Activated CD8-positive, alpha-beta memory T cell treated with anti-CD3 and anti-CD28 coated beads for 1 hour (primary cell): ENCODE measurements at regions not wholly inside any gene's neighbourhood (a gene's known extent, or its start where the extent isn't known, plus 50 kb on each side); places are given as distances from the start of the nearest gene placed in this dataset.
"Not testable (repeated sequence)": the region's sequence is repeated elsewhere in the genome, so short reads cannot be mapped to it uniquely, and the experiment has no call there.

Source experiments
- DNase-seq, 2 donors: peaks; one replicate each; pipeline ENCODE4 v3.0.0-alpha.2; 2020; ENCODE audit warnings: low read depth in 1 of 2; ENCODE audit errors: extremely low read depth in 1 of 2

DNA sequence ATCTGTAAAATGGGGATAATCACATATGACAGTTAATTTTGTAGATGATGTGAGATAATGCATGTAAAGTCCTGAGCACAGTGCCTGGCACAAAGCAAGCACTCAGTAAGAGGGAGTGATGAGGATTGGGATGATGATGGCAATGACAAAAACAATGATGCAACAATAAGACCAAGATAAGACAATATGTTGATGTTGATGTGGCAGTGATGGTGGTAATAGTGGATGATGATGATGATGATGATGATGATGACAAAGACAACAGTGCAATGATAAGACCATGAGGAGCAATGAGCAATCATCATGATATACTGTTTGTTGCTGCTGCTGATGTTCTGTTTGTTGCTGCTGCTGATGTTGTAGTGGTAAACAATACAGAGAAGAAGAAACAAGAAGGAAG is 344.1 kb downstream of the NPIPA8 start:
- DNase-seq, result no peak

DNA sequence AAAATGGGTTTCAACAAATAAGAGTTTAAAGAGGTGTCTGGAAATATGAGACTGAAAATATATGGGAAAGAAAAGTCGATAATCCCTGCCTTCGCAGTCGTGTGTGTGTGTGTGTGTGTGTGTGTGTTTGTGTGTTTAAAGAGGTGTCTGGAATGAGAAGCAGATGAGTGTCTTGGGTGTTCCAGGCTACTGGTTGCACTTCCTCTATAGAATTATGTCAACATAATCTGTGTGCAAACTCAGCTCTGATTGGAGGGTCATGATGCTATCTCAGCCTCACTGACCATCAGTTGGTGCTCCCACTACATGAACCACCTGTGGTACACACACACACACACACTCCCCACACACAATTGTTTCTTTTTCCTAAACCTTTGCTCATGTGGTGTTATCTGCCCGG is 347.3 kb downstream of the NPIPA8 start:
- DNase-seq, result no peak

DNA sequence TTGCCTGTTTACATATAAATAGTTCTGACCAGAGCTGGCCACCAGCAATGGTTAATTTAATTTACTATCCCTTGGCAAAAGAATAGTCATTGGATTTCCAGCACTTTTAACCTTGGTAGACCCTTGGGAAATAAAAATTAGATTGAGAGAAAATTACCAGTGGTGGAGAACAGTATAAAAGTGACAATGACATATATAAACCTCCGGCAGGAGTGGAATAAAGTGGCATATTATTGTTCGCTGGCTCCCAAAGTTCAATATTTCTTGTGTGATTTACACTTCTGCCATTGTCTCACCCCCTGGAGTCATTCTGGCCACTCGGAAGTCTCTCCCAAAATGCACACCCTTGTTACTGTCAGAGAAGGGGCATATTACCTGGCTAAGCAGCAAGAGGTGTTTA is 347.7 kb downstream of the NPIPA8 start:
- DNase-seq, result no peak

DNA sequence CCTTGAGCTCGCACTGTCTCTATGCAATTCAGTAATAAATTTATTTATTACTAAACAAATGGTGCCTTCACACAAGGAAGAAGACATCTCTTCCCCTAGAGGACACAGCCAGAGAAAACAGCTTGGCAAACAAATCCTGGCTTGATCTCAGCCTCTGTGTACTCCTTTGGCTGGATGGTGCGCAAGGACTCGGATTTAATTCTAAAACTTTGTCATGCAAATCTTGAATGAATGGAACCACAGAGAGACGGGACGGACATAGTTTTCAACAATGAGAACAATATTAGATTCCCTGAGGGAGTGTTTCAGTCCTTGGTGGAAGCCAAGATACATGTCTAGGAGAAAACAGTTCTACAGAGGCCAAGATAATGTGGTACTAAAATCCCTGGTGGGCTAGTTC is 349.5 kb downstream of the NPIPA8 start:
- DNase-seq, result no peak

DNA sequence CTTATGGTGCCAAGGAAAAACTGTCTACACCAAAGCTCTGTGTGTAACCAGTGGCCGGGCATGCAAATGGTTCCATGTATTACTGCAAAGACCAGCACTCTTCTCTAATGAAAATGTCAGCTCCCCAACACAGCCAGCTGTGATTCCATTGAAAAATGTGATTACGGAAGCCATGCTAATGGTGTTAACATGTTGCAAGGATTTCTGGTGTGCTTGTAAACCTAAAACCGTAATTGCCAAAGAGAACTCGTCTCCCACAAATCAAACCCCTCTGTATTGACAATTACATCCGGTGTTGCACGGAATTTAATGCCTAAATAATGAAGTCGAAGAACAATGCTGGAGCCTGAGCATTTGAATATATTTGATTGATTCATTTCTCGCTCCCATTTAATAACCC is 351.7 kb downstream of the NPIPA8 start:
- no peak for DNase-seq

DNA sequence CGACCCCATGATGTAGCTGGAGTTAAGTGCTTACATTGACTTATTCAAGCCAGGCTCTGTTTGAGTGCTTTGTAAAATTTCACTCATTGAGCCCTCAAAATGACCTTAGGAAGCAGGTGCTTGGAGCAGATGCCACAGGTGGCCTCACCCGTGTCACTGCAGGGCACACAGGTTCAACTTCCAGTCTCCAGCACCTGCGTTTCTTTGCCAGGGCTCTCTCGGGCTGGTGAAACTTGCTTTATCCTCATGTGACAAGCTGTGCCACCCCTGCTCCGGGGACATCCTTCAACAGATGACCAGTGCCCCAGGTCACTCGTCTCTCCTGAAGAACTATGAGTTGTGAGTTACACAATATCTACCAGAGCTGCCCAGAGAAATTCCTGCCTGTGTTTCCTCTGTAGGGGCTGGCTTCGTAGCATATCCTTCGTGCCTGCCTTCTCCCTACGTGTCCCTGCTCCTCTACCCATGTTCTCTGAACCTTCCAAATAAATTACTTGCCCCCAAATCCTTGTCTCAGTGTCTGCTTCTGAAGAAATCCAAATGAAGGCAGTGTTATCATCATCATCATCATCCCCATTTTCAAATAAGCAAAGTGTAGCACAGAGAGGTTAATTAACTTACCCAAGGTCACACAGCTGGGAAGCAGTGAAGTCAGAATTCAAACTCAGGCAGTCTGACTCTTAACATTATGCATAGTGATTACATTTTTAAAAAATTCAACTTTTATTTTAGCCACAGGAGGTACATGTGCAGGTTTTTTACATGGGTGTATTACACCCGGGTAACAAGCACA is 352.5 kb downstream of the NPIPA8 start:
- no peak for DNase-seq

DNA sequence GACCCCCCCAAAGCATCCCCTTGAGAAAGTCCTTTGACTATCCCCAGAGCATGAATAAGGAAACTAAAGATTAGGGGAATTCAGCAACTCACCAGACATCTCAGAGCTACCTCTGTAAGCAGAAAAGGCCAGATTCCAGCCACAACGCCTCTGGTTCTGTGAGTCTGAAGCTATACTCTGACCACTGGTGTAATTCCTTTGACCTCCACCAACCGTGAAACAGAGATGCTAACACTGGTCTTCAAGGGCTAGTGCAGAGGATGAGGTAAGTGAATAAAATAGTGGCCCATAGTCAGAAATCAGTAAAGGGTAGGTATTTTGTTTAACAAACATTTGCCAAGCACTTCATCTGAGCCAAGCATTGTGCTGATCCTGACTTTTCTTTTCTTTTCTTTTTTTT is 353.4 kb downstream of the NPIPA8 start:
- no peak for DNase-seq

DNA sequence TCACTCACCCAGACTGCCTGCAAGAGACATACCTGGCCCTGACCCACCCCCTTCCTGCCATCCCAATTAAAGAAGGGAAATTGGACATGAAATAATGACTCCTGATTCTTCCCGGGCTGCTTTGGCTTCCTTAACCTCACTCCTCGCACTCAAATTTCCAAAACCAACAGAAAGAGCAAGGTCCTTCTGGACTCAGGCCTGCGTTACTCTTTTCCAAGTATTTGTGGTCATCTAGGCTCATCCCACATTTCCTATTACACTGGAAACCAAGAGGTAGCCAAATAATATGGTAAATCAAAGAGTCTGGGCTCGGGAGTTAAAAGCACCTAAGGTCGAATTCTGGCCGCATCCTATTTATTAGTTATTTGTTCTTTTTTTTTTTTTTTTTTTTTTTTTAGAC is 359.3 kb downstream of the NPIPA8 start:
- DNase-seq, result no peak

DNA sequence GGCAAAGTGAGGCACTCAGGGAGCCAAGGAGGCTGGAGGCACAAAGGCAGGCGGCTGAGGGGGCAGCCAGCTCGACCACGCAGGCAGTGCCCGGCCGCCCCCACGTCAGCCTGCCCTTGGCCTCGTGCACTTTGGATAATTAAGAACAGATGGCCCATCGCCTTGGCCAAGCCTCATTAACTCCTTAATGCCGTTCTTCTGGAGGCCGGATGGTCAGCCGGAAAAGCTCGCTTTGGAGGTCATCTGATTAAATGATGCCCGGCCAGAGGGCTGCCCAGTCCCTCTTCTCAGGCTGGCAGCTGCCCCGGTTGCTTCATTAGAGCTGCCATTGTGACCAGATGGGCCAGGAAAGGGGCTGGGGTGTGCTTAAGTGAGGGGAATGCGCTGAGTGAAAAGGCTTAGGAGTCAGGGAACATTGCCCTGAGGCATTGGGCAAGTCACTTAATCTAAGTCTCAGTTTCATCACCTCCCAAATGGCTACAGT is 364.0 kb downstream of the NPIPA8 start:
- DNase-seq, result no peak

DNA sequence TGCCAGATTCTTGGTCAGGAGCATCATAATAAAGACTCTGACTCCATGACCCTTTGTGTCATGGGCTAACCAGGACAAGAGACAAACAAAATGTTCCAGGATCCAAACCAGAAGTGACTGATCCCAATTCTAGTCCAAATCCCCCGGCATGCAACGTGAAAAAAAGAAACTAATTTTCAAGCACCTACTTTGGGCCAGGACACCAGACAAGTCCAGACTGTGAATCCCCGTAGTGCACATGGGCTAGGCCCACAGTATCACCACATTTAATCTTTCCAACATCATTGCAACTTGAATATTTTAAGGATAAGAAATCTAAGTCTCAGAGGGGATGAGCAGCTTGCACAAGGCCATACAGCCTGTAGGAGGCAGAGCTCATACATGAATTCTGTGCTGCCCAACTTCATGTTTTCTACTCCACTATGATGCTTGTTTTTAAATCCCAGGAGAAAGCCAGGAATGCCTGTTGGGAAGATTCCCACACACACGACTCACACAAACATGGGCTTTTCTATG is 365.7 kb downstream of the NPIPA8 start:
- DNase-seq, result no peak

DNA sequence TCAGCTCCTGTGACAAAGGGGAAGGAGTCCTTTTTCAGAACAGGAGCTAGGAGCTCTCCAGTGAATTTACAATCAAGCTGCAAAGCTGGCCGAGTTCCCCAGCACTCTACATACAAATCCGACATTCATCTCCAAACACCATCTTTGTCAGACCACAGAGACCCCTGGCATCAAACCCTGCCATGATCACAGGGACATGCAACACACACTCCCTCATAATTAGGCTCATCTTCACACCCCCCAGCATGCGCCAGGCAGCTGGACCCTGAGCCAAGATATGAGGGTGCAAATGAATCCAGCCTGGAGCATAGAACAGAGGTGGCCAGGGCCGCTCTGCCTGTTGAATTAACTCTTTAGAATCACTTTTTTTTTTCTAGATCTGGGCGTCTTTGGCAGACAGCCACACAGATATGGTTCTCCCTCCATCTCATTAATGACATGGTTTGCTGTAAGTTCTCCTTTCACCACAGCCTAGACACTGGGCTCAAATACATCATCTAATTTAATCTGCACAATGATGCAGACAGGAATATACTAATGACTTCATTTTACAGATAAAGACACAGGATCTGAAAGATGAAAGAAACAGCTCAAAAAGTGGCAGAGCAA is 366.3 kb downstream of the NPIPA8 start:
- DNase-seq, result no peak

DNA sequence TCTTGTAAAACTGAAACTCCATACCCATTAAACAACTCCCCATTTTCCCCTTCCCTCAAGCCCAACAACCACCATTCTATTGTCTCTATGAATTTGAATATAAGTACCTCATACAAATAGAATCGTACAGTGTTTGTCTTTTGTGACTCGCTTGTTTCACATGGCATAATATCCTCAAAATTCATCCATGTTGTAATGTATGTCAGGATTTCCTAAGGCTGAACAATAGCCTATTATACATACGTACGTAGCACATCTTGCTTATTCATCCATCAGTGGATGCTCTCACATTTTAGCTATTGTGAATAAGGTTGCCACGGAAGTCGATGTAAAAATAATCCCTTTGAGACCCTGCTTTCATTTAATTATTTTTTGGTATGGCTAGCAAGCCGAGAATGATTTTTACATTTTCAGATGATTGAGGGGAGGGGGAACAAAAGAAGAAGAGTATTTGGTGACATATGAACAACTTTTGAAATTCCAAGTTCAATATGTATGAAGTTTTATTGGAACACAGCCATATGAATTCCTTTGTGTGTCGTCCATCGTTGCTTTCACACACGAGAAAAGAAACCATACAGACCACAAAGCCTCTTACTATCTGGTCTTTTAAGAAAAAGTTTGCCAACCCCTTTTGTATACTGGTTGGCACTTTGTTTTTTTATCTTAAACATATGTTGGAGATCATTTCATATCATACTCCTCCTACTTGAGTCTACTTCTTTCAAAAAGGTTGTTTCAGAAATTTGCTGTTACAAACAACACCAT is 371.2 kb downstream of the NPIPA8 start:
- no peak for DNase-seq

DNA sequence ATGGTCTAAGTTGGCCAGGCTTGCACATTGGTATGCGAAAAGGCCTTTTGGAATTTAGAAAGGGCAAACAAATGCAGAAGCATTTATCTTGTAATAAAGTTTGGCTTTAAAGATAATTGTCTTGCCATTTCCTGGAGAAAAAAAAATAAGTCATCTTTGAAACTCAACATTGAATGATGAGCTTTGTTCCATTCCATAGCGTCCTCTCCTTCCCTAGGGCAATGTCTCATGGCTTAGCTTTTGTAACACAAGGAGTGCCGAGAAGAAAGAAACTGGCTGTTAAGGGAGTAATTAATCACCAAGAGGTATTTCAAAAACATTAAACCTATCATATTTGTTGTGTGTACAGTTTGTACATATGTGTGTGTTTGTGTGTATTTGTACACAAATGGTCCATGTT is 372.3 kb downstream of the NPIPA8 start:
- DNase-seq, result no peak

DNA sequence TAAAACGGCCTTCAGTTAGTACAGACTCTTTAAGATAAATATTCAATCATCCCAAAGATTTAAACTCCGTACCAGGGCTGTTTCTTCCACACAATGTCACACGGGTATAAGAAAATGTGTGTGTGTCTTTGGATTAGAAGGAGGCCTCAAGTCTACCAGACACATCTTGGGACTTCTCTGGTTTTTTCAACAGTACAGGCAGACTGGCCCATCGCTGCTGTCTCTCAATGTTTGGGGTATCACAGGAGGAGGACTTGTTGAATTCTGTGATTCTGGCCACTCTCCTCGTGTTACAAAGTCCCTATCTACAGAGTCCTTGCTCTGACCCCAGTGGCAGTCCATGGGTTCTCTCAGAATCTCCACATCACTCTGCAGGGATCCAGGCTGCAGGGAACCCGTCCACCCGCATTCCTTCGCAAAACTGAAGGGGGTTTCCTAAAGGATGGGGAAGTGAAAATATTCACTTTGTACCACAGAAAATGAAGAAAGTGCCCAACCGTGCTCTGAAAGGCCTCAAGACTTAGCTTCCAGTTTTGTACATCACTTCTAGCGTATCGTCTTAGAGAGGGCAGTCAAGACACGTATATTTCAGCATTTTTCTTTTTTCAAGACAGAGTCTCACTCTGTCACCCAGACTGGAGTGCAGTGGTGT is 373.2 kb downstream of the NPIPA8 start:
- DNase-seq, result no peak

DNA sequence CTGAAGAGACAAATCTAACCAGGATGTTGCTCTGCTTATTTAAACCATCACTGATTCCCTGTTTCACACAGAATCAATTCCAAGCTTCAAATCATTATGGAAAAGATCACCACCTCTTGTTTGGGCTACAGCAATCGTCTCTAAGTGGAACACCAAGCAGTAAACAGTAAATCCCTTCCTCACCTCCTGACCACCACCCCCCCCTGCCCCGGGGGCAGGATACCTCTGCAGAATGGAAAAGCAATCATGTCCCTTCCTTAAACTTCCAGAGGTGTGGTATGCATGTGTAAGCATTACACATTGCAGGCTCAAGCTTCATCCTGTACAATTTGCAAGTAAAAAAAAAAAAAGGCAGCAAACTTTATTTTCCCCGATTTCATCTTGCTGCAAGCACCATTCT is 373.8 kb downstream of the NPIPA8 start:
- DNase-seq, result no peak

DNA sequence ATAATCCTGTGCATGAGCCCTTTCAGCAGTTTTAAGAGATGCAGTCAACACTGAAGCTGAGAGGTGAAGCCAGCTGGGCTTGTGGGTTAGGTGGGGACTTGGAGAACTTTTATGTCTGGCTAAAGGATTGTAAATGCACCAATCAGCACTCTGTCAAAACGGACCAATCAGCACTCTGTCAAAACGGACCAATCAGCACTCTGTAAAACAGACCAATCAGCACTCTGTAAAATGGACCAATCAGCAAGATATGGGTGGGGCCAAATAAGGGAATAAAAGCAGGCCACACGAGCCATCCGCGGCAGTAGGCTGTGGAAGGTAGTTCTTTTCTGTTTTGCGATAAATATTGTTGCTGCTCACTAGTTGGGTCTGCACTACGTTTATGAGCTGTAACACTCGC is 374.7 kb downstream of the NPIPA8 start:
- DNase-seq, result not testable (repeated sequence)

DNA sequence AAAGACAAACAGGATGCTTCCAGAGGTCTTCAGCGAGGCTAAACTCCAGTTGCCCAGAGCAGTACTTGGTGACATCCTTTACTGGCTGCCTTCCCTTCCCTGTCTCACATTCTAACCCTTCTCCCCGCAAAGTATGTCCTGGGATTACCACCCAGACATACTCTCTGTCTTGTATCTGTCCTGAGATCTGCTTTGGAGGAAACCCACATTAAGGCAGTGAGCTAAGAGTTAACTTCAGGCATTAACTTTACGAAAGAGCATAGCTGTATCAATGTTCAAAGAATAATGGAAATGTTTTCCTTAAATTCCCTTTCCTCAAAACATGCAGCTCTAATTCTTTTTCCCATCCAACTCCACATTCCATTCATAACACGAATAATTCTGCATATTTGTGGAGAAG is 385.2 kb downstream of the NPIPA8 start:
- no peak for DNase-seq

DNA sequence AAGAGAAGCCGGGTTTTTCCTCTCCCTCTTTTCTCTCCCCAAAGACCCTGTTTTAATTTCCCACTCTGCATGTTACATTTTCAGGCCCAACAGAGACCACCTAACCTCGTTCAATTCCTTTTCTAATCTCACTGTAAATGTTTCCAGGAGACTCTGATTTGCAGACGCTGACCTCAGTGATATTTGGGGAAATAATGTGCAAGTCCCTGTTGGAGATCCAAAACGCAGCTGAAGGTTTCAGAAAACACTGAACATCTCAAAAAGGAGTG is 386.6 kb downstream of the NPIPA8 start:
- no peak for DNase-seq

DNA sequence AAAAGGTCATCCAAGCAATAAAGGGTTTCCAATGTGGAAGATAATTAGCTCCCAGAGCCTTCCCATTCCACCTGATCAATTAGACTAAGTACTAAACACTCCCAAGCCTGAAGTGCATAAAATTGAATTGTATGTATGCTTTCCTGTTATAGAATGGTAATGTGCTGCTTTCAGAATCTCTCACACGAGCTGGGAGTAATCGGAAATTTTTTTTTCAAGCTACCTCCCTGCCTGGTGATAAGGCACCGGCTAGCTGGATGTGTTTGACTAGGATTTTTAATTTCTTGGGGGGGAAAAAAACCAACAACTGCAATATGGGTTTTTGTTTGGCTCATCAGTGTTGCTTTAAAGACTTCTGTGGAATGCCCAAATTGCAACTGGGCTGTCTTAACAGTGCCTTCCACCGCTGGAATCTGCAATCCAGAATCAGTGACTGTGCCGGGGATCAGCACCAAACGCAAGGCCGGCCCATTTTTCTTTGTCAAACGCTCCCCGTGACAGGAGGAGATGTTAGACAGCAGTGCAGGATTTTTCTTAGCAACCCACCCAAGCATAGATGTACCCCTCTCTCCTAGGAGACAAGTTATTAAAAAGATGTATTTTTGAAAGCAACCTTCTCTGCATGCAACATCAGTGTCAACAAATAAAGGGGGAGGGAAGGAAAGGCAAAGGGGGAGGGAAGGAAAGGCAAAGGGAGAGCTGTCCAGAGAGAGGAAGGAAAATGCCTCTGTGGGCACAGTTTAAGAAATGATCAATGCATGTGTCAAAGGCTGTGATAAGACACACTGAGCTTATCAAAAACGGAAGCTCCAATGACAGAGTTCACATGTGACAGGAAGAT is 387.2 kb downstream of the NPIPA8 start:
- DNase-seq, result no peak

DNA sequence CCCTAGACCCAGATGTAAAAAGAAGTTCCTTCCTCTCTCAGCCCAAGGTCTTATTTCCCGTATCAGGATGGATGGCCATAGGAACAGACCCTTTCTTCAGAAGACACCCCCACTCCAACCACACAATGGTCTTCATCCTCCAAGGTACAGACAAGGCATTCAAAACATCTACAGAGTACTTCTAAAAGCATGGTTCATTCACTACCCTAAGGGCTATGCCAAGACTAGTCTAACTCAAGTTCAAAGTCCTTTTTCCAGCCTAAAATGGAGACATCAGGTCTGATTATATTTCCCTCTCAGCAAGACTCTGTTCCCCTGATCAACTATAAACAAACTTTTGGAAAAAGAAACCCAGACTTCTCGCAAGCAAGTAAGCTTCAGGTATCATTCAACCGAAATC is 388.9 kb downstream of the NPIPA8 start:
- no peak for DNase-seq

DNA sequence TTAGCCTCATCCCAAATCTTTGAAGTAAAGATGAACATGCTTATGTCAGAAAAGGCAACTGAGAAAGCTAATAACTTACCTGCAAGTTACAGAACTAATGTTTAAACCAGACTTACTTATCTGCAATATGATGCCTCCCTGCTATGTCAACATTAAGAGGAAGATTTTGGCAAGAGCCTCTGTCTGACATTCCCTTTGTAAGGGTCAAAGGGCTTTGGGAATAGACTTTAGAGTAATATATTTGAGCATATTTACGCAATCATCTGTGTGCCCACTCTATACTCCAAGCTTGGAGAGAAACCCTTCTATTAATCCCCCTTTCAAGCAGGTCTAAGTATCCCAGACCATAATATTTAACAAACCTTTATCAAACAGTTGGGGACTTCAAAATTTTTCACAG is 389.4 kb downstream of the NPIPA8 start:
- no peak for DNase-seq
